NCI-H526 (cell line): ENCODE measurements at regions not wholly inside any gene's neighbourhood (a gene's known extent, or its start where the extent isn't known, plus 50 kb on each side); places are given as distances from the start of the nearest gene placed in this dataset.
"Not testable (repeated sequence)": the region's sequence is repeated elsewhere in the genome, so short reads cannot be mapped to it uniquely, and the experiment has no call there.

Source experiments
- DNase-seq, 2 experiments: peaks; one replicate each; lab custom pipeline; 2025; lab: John Stamatoyannopoulos, UW

DNA sequence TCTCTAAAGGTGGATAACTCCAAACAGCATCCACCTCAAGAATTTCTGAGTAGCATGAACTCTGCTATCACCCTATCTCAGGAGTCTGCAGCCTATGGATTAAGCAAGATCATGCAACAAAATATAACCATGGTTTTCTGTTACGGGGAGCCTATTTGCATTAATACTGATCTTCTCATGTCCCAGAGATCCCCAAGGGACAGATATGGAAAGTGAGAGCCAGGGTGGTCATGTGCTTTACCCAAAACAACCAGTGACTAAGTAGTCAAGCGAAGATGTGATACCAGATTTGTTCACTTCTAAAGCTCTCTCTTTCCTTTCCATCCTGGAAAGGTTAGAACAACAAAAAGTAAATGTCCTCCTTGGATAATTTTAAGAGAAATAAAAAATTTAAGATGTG lies 125.1 kb downstream of the PRRX1 start:
- DNase-seq: peak; percentile 67 to 82

DNA sequence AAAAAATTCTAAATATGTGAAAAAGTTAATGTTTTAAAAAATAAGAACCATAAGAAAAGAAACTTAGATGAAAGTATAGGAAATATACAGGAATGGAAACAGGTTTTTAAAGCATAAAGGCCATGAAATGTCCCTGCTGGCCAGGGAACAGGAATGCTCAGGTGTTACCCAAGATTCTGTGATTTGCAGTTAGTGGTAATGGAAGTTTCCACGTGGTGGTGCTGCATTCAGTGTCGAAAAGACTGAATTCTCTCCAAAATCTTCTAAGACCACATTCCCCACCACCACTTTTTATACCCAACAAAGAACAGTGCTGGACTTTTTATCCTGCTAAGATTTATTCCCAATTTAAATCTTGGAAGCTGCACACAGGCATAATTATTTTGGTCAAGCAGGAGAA lies 126.2 kb downstream of the PRRX1 start:
- DNase-seq: no peak

DNA sequence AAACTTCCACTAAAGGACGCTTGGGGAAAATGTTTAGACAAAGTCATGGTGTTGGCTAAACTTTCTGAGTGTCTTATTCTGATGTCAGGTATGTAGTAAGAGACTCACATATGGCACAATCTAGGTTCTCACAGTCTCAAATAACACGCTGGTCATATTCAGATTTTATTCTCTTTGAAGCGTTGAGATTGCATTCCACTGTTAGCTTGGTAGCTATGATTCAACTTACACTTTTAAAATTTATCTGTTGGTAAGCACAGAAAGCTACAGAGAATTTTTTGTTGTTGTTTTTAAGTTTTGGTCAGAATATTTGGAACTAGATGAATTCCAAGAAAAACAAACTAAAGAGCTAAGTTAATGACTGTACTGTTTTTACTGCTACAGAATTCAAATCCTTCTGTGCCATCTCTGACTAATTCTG lies 126.7 kb downstream of the PRRX1 start:
- DNase-seq: no peak

DNA sequence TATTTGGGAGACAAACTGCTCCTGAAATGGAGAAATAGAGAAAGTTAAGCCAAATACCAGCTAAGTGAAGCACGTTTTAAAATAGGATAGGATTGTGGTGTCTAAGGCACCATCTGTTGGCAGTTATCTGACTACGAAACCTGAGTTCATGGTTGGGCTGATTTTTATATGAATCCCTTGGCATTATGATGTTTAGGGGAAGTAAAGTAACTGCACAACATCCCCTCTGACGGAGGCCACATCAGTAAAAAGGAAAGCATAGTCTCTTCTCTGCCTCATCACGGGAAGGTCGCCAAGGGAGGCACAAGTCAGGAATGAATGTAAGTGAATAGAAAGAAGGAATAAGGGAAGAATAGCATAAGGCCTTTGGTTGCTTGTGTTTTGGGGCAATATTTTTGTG lies 128.0 kb downstream of the PRRX1 start:
- DNase-seq: no peak

DNA sequence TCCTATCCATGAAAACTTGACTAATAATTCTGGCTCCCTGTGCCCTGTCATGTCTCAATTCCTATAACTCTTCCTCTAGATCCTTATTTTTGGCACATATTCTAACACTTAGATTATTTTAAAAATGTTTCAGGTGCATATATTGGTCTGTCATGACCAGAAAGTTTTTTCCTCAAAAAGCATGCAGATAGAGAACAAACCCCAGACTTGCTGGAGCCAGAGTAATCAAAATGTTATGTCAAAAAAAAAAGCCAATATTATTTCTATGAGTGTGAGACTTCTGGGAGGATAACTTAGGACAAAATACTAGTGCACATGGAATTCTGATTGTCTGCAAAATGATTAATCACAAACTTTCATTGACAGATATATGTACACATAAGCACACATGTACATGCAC lies 135.1 kb upstream of the MROH9 start:
- no peak for DNase-seq

DNA sequence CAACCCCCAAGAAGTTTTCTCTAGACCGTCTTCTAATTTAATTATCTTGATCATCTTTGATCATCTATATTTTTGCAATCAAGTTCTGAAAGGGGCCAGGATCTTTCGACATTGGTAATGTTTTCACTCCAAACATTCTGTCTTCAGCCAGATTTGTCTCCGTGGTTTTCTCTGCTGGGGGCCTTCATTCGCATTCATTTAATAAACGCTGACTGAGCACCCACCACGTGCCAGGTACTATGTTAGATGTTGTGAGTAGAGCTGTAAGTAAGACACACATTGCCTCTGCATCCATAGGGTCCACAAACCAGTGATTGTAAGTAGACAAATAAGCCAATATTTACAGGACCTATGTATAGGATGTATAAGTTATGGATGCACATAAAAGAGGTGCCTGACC lies 134.5 kb upstream of the MROH9 start:
- no peak for DNase-seq

DNA sequence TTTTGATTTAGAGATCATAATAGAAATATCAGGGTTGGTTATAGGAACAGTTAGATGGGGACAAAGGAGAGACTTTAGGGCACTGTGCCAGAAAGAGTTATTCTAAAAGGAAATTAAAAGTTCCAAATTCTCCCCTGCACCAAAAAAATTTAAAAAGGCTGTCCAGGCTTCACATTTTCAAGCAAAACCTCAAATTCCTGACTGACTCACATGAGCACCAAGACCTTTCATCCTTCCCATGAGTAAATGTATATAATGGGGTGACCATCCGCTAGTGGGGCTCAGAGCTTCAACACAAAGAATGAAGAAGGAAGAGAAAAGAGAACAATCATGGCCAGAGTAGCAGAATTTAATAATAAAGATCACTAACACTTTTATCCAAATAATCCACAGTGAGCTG lies 131.6 kb upstream of the MROH9 start:
- no peak for DNase-seq

DNA sequence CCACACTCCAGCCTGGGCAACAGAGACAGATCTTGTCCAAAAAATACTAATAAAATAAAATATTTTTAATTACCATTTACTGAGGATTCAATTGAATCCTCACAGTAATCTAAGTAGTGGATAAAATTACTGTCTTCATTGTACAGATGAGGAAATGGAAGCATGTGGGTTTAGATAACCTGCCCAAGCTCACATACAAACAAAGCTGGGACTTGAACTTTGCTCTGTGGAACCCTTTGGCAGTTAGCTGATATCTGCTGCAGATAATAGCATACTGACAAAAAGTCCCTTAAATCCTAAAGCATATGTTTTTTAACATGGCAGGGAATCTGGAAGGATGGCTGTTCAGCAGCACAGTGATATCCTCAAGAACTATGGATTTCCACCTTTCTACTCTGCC lies 130.9 kb upstream of the MROH9 start:
- no peak for DNase-seq

DNA sequence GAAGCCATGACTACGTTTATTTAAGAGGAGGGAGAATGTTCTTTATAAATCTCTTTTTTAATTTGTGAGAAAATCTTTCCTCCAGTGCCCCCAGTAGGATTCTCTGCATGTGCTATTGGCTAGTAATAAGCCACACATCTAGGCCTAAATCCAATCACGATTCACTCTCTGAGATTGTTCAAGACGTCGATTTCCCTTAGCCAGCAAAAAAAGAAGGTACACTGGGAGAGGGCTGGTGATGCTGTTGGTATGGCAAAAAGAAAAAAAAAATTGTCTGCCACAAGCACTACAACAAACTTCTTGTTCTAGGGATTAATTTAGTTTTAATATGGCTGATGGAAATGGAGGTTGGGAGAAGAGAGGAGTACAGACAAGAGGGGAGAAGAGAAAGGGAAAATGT lies 130.5 kb upstream of the MROH9 start:
- DNase-seq: no peak

DNA sequence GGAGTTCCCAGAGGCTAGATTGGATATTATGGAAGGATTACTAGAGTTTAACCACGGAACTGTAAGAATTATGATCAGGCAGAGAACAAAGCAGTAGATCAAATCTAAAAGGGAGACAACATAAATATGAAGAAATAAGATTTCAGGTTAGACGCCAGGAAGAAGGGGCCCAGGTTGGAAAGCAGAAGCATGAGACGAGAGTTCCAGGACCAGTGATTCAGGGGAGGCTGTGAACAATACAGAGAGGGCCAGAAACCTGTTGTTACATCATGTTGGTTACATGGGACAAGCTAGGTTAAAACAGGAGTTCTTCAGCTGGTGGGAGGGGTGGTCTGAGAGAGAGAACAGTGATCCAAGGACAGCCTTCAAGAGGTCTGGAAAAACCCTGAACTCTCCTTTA lies 128.4 kb upstream of the MROH9 start:
- DNase-seq: no peak

DNA sequence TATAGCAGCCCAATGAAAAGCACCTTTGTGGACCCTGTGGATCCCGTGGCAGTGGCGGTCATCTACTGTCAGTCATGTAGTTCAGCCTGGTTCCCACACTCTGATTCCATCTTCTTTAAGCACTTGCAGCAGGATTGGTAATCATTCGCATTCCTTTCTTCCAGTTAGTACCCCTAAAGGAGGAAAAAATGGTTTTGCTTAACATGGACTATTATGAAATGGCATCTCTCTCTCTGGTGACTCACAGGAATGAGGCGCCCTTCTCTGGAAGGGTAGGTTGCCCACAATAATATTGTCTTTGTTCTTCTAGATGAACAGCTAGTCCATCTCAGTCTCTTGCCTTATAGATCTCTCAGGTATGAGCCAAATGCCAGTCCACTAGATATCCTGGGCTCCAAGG lies 127.9 kb upstream of the MROH9 start:
- DNase-seq: no peak

DNA sequence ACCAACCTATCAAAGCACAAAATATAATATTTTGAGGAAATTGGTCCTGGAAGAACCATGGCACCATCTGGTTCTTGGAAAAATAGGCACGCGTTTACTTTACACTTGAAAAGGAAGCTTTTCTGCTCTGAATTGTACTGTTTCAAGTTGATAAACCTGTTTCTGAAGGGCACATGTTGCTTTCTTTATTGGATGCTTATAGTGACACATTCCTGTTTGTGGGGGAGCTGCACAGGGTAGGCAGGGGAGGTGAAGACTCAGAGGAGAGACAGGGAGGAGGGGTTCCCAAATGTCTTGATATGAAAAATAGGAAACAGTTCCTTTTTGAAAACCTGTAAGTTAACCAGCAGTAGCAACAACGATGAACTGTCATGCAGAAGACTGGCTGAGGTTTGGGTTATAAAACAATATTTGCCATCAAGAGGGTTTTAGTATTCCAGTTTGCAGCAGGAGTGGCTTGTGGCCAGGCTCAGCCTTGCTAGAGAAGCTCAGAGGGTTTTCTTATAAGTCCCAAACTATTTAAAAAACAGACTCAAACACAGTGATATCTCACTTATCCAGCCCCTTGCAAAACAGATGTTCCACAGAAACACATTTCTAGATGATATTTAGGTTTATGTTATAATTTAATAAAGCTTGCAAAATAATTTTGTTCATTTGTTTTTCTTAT lies 127.0 kb upstream of the MROH9 start:
- no peak for DNase-seq

DNA sequence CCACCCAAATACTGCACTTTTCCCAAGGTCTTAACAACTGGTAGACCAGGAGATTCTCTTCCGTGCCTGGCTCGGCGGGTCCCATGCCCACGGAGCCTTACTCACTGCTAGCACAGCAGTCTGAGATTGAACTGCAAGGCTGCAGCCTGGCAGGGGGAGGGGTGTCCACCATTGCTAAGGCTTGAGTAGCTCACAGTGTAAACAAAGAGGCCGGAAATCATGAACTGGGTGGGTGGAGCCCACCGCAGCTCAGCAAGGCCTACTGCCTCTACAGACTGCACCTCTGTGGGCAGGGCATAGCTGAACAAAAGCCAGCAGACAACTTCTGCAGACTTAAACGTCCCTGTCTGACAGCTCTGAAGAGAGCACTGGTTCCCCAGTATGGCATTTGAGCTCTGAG lies 124.3 kb upstream of the MROH9 start:
- not testable (repeated sequence) for DNase-seq

DNA sequence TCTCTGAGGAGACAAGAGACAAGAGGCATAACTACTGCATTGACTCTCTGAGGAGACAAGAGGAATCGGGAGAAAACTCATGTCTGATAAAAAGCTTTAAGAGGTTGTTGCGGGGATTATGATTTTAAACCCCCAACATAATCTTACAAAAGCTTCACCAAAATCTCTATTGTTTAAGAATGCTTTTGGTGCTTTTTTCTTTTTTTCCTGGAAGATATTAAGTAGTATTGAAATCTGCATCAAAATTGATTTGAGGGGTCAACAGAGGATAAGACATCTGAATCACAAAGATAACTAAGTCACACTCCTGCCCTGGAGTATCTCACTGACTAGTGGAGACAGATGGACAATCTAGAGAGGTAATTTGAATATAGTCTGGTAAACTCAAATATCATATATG lies 115.6 kb upstream of the MROH9 start:
- DNase-seq: peak in 1 of 2 experiments; percentile 48

DNA sequence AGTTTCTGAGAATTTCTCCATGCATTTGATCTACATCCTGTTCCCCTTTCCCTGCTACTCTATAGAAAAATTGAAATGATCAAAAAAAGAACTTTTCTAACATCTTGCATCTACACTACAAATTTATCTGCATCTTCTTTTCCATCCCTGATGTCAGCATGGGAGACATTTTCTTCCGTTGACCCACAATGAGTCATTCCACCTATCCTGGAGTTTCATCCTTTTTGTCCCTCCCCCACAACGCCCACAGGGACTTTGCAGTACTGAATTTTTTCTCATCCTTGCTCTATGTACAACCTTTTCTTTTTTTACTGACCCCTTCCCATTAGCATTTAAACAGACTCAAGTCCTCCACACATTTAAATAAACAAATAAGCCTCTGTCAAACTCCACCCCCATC lies 112.2 kb upstream of the MROH9 start:
- peak in 1 of 2 experiments; percentile 43 for DNase-seq

DNA sequence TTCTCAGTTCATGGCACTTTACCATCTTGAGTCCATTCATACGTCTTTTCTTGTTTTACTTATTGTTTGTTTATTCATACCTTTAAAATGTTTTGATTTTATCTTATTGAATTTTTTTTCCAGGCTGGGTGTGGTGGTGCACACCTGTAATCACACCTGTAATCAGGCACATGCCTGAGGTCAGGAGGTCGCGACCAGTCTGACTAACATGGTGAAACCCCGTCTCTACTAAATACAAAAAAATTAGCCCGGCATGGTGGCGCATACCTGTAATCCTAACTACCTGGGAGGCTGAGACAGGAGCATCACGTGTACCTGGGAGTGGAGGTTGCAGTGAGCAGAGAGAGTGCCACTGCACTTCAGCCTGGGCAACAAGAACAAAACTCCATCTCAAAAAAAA lies 104.1 kb upstream of the MROH9 start:
- DNase-seq: no peak

DNA sequence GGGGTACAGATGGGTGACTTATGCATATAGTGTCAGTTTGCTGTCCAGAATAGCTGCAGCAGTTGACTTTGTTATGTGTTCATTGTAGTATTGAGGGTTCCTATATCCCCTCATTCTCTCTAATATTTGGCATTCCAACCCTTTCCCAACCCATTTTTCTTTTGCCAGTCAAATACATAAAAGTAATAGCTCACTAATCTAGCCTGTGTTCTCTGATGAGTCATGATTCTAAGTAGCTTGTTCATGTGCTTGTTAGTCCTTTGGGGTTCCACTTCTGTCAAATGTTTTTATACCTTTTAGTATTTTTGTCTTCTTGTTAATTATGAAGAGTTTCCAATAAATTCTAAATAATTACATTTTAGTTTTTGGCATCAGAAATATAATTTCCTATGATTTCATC lies 99.2 kb upstream of the MROH9 start:
- DNase-seq: no peak

DNA sequence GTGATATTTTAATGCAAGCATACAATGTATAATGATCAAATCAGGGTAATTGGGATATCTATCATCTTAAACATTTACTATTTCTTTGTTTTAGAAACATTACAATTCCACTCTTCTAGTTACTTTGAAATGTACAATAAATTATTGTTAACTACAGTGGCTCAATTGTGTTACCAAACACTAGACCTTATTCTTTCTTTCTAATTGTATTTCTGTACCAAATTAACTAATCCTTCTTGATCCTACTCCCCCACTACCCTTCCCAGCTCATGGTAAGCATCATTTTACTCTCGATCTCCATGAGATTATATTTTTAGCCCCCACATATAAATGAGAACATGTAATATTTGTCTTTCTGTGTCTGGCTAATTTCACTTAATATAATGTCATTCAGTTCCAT lies 95.0 kb upstream of the MROH9 start:
- no peak for DNase-seq

DNA sequence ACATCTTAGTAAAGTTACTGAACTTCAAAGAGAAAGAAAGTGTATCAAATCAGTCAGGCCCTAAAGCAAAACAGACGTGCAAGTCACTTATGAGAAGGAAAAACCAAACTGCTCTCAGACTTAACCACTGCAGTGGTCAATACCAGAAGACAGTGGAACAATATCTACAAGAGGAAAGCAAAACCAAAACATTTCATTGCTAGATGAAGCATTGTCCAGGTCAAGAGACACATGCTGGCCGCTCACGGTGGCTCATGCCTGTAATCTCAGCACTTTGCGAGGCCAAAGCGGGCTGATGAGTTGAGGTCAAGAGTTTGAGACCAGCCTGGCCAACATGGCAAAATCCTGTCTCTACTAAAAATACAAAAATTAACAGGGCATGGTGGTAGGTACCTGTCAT lies 82.0 kb upstream of the MROH9 start:
- no peak for DNase-seq

DNA sequence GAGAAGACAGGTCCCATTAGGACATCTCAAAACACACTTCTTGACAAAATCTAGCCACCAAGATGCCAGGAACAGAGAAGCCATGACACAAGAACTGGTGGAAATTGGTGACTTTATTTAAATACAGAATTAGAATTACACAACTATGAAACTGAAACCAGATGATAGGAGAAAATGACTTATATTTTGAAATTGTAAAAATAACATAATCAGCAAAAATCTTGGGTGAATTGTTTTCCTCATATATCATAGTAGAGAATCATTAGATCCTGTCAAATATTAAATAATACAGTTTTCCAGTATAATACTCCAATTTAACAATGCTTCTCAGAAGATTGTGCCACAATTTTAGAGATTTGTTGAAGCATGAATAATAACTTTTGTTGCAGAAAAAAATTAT lies 81.5 kb upstream of the MROH9 start:
- DNase-seq: no peak

DNA sequence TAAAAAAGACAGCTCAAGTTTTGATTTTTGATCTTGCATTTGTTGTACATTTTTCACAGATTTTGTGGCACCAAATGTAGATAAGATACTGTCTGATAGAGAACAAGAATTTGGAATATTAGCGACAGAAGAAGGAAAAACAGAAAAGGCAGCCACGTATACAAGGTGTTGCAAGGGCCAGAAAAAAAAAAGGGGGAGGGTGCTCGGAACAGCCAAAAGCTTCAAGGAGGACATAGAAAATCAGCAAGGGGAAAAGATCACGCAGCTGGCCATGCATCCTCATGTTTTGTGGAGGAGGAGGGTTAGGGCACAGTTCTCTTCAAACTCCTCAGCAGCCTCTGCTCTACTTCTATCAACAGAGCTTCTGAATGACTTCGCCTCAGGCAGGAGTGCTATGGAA lies 80.7 kb upstream of the MROH9 start:
- no peak for DNase-seq

DNA sequence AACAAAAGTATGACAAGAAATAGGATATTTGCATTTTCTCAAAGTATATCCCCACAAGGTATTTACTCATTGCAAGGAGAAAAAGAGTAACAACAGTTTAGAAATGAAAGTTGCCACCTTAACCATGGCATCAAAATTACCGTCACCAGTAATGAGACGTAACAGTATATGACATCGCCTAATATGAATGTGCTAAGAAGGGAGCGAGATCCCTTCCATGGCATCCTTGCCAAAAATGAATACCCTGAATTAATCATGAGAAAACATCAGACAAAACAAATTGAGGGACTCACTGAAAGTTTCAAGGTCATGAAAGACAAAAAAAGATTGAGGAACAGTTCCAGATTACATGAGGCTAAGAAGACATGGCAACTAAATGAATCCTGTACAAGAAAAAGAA lies 78.9 kb upstream of the MROH9 start:
- no peak for DNase-seq

DNA sequence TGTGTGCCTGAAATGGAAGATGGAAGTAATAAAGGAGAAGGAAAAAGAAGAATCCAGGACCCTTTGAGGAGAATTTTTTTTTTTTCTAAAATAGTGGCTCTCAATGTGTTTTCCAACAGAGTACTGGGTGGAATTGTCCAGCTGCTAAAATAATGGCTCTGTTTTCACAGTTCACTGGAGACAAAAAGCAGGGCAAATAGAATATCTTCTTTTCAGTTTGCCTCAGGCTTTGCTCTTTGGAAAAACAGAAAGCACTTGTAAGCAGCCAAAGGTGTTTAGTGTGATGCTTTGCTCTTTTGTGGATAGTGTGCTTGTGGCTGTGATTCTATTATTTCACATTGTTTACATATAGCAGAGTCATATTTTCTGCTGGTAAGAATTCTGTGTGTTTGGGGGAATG lies 77.4 kb upstream of the MROH9 start:
- DNase-seq: no peak

DNA sequence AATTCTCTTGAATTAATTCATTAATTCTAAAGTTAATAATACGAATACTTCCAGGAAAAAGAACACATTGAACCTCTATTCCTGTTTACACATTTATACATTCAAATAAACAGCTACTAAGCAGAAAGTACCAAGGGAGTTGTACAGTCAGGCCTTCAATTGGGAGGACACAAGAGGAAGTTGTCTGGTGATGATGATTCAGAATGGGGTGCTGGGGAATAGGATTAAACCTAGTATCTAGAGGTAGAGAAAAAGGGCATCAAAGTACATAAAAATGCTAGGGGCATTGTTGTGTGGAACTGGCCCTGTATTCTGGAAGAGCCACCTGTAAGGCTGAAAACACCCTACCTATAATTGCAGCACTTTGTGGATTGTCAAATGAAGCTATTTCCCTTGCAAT lies 71.7 kb upstream of the MROH9 start:
- DNase-seq: no peak

DNA sequence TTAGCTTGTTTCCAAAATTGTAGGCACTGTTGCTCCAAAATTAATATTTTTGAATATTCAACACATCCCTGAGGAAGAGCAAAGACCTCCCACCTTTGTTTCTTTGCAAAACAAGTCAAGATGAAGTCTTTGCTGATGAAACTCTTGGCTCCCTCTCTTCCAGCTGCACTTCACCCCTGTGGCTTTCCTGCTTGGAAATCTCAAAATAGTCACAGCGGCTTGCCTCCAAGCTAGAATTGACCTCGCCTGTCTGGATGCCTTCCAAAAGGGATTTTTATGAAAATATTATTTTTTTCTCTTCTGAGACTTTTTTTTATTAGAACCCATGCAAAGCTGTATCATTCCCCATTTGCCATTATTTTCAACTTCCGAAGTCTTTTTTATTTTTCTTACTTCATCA lies 71.1 kb upstream of the MROH9 start:
- no peak for DNase-seq
